GM18508 (cell line): ENCODE measurements at regions not wholly inside any gene's neighbourhood (a gene's known extent, or its start where the extent isn't known, plus 50 kb on each side); places are given as distances from the start of the nearest gene placed in this dataset.
"Not testable (repeated sequence)": the region's sequence is repeated elsewhere in the genome, so short reads cannot be mapped to it uniquely, and the experiment has no call there.

Experiments used
- ATAC-seq: cut with Tn5 transposase; IDR thresholded peaks from one replicate; pipeline ENCODE4 v1.9.1; 2021; ENCODE audit warnings: moderate number of reproducible peaks; ENCODE audit not compliant: insufficient read depth, unreplicated experiment

GRCh38 chr2:235212501-235213158 is 260.8 kb downstream of the SH3BP4 start:
- ATAC-seq: no peak

- ATAC-seq: no peak
These were observed 263.4 kb downstream of the SH3BP4 start for GRCh38 chr2:235215248-235215647.

GRCh38 chr2:235216901-235217300 is 265.1 kb downstream of the SH3BP4 start:
- no peak for ATAC-seq

GRCh38 chr2:235217846-235218245 is 266.0 kb downstream of the SH3BP4 start:
- ATAC-seq: no peak

- no peak for ATAC-seq
These were observed 266.7 kb downstream of the SH3BP4 start for GRCh38 chr2:235218486-235218907.

- no peak for ATAC-seq
These were observed 267.2 kb downstream of the SH3BP4 start for GRCh38 chr2:235219048-235219447.

- ATAC-seq: no peak
These were observed 268.5 kb downstream of the SH3BP4 start for GRCh38 chr2:235220331-235220730.

- ATAC-seq: no peak
These were observed 270.8 kb upstream of the AGAP1 start for GRCh38 chr2:235223011-235223410.

- ATAC-seq: no peak
These were observed 269.4 kb upstream of the AGAP1 start for GRCh38 chr2:235224410-235224809.

GRCh38 chr2:235225261-235225660 is 268.6 kb upstream of the AGAP1 start:
- no peak for ATAC-seq

GRCh38 chr2:235227590-235227989 is 266.3 kb upstream of the AGAP1 start:
- ATAC-seq: no peak

GRCh38 chr2:235228422-235228821 is 265.4 kb upstream of the AGAP1 start:
- ATAC-seq: not testable (repeated sequence)

GRCh38 chr2:235229236-235229635 is 264.6 kb upstream of the AGAP1 start:
- ATAC-seq: no peak

GRCh38 chr2:235230821-235231601 is 262.8 kb upstream of the AGAP1 start:
- ATAC-seq: no peak

GRCh38 chr2:235232449-235233433 is 261.1 kb upstream of the AGAP1 start:
- ATAC-seq: no peak

GRCh38 chr2:235234736-235235135 is 259.1 kb upstream of the AGAP1 start:
- ATAC-seq: no peak

GRCh38 chr2:235235977-235236767 is 257.7 kb upstream of the AGAP1 start:
- ATAC-seq: no peak

- no peak for ATAC-seq
These were observed 255.3 kb upstream of the AGAP1 start for GRCh38 chr2:235238537-235238936.

GRCh38 chr2:235240574-235240973 is 253.3 kb upstream of the AGAP1 start:
- no peak for ATAC-seq
